B cell (primary cell): ENCODE measurements at regions not wholly inside any gene's neighbourhood (a gene's known extent, or its start where the extent isn't known, plus 50 kb on each side); places are given as distances from the start of the nearest gene placed in this dataset.

Experiments used
- ATAC-seq: fragments of 200-7000 bp; cut with Tn5 transposase; one replicate; pipeline ENCODE4 v1.10.0; 2021; ENCODE audit warnings: low read depth, mild to moderate bottlenecking, moderate number of reproducible peaks, moderate library complexity
- CTCF ChIA-PET: fragments of 350-600 bp; sonication (Branson Sonifier 250); formaldehyde crosslinking; loops from one replicate; lab custom pipeline; 2021; ENCODE audit warnings: antibody characterized with exemption, inconsistent platforms; lab: Charles Lee
- POLR2A ChIA-PET: fragments of 350-600 bp; sonication (Branson Sonifier 250); formaldehyde crosslinking; loops from one replicate; lab custom pipeline; 2021; ENCODE audit warnings: antibody characterized with exemption; lab: Charles Lee
- DNase-seq: peaks from one replicate; pipeline ENCODE4 v3.0.0; 2013
- H2AFZ ChIP-seq: 2 replicates; pipeline ENCODE4 v1.6.1; 2012; ENCODE audit warnings: mild to moderate bottlenecking, low read depth, low read length; ENCODE audit not compliant: insufficient read depth, poor library complexity, severe bottlenecking
- H3K27ac ChIP-seq, 2 donors: 1 replicate in 1 of 2; 2 replicates in 1 of 2; pipeline ENCODE4 v1.5.1; 2012 to 2013; ENCODE audit warnings: low read length in 2 of 2, mild to moderate bottlenecking in 2 of 2, moderate library complexity in 1 of 2
- H3K27me3 ChIP-seq, 4 experiments: fragments of 200-600 bp in 1 of 4; sonication (generic) in 1 of 4; replicated peaks in 1 of 4; 1 replicate in 2 of 4; 2 replicates in 2 of 4; pipeline versions ENCODE4 v1.6.1 to v1.7.0; 2013 to 2016; ENCODE audit warnings: low read length in 3 of 4, mild to moderate bottlenecking in 2 of 4, mixed read lengths in 1 of 4, moderate library complexity in 1 of 4; ENCODE audit not compliant: insufficient read depth in 4 of 4, control insufficient read depth in 3 of 4; ENCODE audit errors: control extremely low read depth in 1 of 4
- H3K36me3 ChIP-seq, 2 experiments: replicated peaks in 1 of 2; 1 replicate in 1 of 2; 2 replicates in 1 of 2; pipeline versions ENCODE4 v1.6.1 to v1.7.1; 2013; ENCODE audit warnings: low read length in 1 of 2; ENCODE audit not compliant: insufficient read depth in 2 of 2, control insufficient read depth in 1 of 2; ENCODE audit errors: control extremely low read depth in 1 of 2, extremely low read depth in 1 of 2
- H3K4me1 ChIP-seq, 2 donors: fragments of 200-600 bp in 1 of 2; sonication (generic) in 1 of 2; 1 replicate in 1 of 2; 2 replicates in 1 of 2; pipeline versions ENCODE4 v1.5.1 to v1.6.1; 2013 to 2017; ENCODE audit warnings: low read length in 2 of 2; ENCODE audit not compliant: control insufficient read depth in 2 of 2, insufficient read depth in 2 of 2
- H3K4me2 ChIP-seq: replicated peaks from 2 replicates; pipeline ENCODE3; 2012; ENCODE audit warnings: mild to moderate bottlenecking, low read depth, low read length; ENCODE audit not compliant: poor library complexity, severe bottlenecking
- H3K4me3 ChIP-seq, 5 experiments: fragments of 200-600 bp in 1 of 5; sonication (generic) in 1 of 5; 1 replicate in 3 of 5; 2 replicates in 2 of 5; pipeline versions ENCODE4 v1.5.1 to v1.7.0; 2011 to 2016; ENCODE audit warnings: low read length in 4 of 5, mild to moderate bottlenecking in 4 of 5, low read depth in 2 of 5, control low read depth in 1 of 5, moderate library complexity in 1 of 5; ENCODE audit not compliant: insufficient read depth in 1 of 5; ENCODE audit errors: control extremely low read depth in 1 of 5, extremely low read depth in 1 of 5
- H3K79me2 ChIP-seq: fragments of 200-600 bp; sonication (generic); one replicate; pipeline ENCODE4 v1.6.0; 2016; ENCODE audit warnings: low read length; ENCODE audit not compliant: control insufficient read depth, insufficient read depth
- H3K9ac ChIP-seq: fragments of 200-600 bp; sonication (generic); 2 replicates; pipeline ENCODE4 v1.6.1; 2017; ENCODE audit warnings: mild to moderate bottlenecking, low read length, moderate library complexity
- H3K9me3 ChIP-seq, 3 donors: one replicate each; pipeline versions ENCODE4 v1.6.1 to v1.7.1; 2013; ENCODE audit warnings: low read length in 2 of 3; ENCODE audit not compliant: control insufficient read depth in 2 of 3, insufficient read depth in 1 of 3; ENCODE audit errors: control extremely low read depth in 1 of 3
- H4K20me1 ChIP-seq: 2 replicates; pipeline ENCODE4 v1.6.0; 2012; ENCODE audit warnings: mild to moderate bottlenecking, low read length; ENCODE audit not compliant: insufficient read depth, control insufficient read depth, poor library complexity, severe bottlenecking
- H3K27ac Mint-ChIP-seq: one replicate; pipeline ENCODE4 v1.8.0; 2021; ENCODE audit warnings: mixed read lengths
- H3K27me3 Mint-ChIP-seq: one replicate; pipeline ENCODE4 v1.8.0; 2021; ENCODE audit warnings: mixed read lengths
- H3K4me1 Mint-ChIP-seq: one replicate; pipeline ENCODE4 v1.8.0; 2021; ENCODE audit warnings: mixed read lengths
- H3K4me3 Mint-ChIP-seq: one replicate; pipeline ENCODE4 v1.8.0; 2021; ENCODE audit warnings: mixed read lengths
- H3K9me3 Mint-ChIP-seq: one replicate; pipeline ENCODE4 v1.8.0; 2022; ENCODE audit warnings: mixed read lengths; ENCODE audit not compliant: insufficient read depth
- CTCF ChIP-seq: fragments of 200-600 bp; IDR thresholded peaks from one replicate; pipeline ENCODE4 v1.8.0; 2022; ENCODE audit warnings: antibody characterized with exemption, mild to moderate bottlenecking
- EZH2 ChIP-seq: IDR thresholded peaks from 2 replicates; pipeline ENCODE4 v1.6.1; 2012; ENCODE audit warnings: borderline replicate concordance, low read depth, mild to moderate bottlenecking, moderate library complexity, low read length; ENCODE audit not compliant: insufficient read depth, poor library complexity, severe bottlenecking
- WGBS: methylation state at CpG from one replicate; pipeline ENCODE4 v1.1.5; 2013; ENCODE audit warnings: missing lambda C conversion rate; ENCODE audit not compliant: insufficient coverage; 5-methylcytosine and 5-hydroxymethylcytosine counted together
- intact Hi-C: fragments of 100-400 bp; cut with micrococcal nuclease; formaldehyde crosslinking; loops from one replicate; pipeline ENCODE4 v1.10.0; 2022

GRCh38 chr5:62714296-62714695 lies 135.7 kb downstream of the LRRC70 start:
- no peak overlapping the region for H3K4me3 Mint-ChIP-seq

More at GRCh38 chr5:62714296-62714695, 135.7 kb downstream of the LRRC70 start:
- Histone ChIP-seq H3K4me3 (no peak overlapping the region), H3K4me2 (no peak overlapping the region), H3K79me2 (no peaks in the 10 kb centered on the region), H3K9ac (no peak overlapping the region), H3K27me3 (peaks cover 0 to 4% (median 0%) of the 10 kb centered on the region in 4 experiments), H3K27ac (no peak overlapping the region), H3K36me3 (no peaks in the 10 kb centered on the region), H2AFZ (no peak overlapping the region), H3K4me1 (no peaks in the 10 kb centered on the region), H3K9me3 (no peaks in the 10 kb centered on the region), H4K20me1 (no peaks in the 10 kb centered on the region)
- intact Hi-C loops: no loop called here
- Mint-ChIP-seq H3K4me1 (no peaks in the 10 kb centered on the region), H3K27ac (no peak overlapping the region), H3K27me3 (peaks cover 18% of the 10 kb centered on the region), H3K9me3 (no peaks in the 10 kb centered on the region)
- CTCF ChIA-PET: no interaction called here
- WGBS: 86% methylated on average over 1 of the region's 2 CpGs
- POLR2A ChIA-PET: no interaction called here
- no peak for DNase-seq
- TF ChIP-seq EZH2 (no peak), CTCF (no peak)
- no peak for ATAC-seq
